Body of pancreas (tissue), 4 donors: ENCODE measurements at regions not wholly inside any gene's neighbourhood (a gene's known extent, or its start where the extent isn't known, plus 50 kb on each side); places are given as distances from the start of the nearest gene placed in this dataset.

Source experiments
- POLR2A ChIP-seq, 3 donors: fragments of 450-650 bp; IDR thresholded peaks; one replicate each; pipeline ENCODE4 v1.6.1; 2016; ENCODE audit warnings: antibody characterized with exemption in 3 of 3, mild to moderate bottlenecking in 2 of 3
- TF ChIP-seq, protein P1 (sequence below), 7 experiments: fragments of 450-650 bp in 4 of 7; fragments of 200-600 bp in 3 of 7; sonication (generic) in 3 of 7; IDR thresholded peaks; one replicate each; pipeline ENCODE4 v1.5.1; 2016 to 2019; ENCODE audit warnings: antibody characterized with exemption in 7 of 7

DNA sequence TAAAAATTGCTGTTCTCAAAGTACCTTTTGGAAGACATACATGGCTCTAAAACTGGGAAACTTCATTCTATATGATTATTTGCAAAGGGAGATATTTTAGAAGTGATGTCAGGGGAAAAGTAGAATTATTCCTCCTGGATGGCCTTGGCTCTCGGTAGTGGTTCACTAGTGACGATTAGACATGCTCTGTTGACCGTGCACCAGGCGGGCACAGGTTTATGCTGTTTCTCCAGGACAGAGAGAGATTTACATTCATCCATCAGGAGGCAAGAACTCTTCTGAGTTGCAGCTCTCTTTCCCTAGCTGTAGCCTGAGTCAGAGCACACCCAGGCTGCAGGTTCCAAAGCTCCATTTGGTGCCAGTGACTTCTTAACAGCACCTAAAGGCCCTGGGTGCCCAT is 184.9 kb upstream of the WDR11 start:
- TF ChIP-seq, protein P1, sequence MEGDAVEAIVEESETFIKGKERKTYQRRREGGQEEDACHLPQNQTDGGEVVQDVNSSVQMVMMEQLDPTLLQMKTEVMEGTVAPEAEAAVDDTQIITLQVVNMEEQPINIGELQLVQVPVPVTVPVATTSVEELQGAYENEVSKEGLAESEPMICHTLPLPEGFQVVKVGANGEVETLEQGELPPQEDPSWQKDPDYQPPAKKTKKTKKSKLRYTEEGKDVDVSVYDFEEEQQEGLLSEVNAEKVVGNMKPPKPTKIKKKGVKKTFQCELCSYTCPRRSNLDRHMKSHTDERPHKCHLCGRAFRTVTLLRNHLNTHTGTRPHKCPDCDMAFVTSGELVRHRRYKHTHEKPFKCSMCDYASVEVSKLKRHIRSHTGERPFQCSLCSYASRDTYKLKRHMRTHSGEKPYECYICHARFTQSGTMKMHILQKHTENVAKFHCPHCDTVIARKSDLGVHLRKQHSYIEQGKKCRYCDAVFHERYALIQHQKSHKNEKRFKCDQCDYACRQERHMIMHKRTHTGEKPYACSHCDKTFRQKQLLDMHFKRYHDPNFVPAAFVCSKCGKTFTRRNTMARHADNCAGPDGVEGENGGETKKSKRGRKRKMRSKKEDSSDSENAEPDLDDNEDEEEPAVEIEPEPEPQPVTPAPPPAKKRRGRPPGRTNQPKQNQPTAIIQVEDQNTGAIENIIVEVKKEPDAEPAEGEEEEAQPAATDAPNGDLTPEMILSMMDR (IDR thresholded peaks at IDR 0.05): no peak
- TF ChIP-seq POLR2A (IDR thresholded peaks at IDR 0.05): no peak
